ENCODE measurements at regions not wholly inside any gene's neighbourhood (a gene's known extent, or its start where the extent isn't known, plus 50 kb on each side); places are given as distances from the start of the nearest gene placed in this dataset.

- TF ChIP-seq CTCF (IDR thresholded peaks at IDR 0.05) (no peak), POLR2A (IDR thresholded peaks at IDR 0.05) (no peak), EP300 (IDR thresholded peaks at IDR 0.05) (no peak)
These were observed 458.6 kb downstream of the MAFB start for GRCh38 chr20:40230486-40230885.
